ENCODE measurements at regions not wholly inside any gene's neighbourhood (a gene's known extent, or its start where the extent isn't known, plus 50 kb on each side); places are given as distances from the start of the nearest gene placed in this dataset.

DNA sequence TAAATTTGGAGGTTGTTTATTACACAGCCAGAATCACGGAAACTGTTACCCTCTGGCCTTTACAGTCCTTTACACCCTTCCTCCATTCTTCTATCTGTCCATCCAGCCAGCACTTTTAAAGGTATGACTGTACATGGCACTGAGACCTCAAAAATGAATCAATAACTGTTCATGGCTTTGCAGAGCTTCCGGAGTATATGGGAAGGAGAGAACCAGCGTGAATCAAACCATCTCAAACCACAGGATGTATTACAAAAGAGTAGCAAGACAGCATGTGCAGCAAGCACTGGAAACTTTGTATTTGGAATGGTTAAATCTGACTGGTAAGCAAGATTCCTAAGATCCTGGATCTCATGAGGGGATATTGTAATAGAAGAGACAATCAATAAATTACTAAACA is 228.5 kb upstream of the CASK start:
- DNase-seq = no peak

DNA sequence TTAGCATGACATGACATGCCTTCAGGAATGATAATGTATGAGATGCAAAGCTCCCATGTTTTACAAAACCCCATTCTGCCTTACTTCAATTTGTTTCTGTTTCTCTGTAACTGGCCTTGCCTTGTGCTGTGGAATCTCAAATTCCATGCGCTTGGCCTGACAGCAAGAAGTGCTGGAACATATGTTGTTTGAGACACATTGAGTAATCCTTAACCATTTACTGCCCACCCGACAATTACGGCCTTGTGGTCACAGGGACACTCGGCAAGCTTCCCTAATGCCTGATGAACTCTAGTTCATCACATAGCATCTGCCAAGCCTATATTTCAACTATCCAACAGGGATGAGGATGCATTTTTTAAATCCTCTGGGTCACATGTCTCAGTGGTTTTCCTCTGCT is 226.4 kb upstream of the CASK start:
- no peak for DNase-seq

DNA sequence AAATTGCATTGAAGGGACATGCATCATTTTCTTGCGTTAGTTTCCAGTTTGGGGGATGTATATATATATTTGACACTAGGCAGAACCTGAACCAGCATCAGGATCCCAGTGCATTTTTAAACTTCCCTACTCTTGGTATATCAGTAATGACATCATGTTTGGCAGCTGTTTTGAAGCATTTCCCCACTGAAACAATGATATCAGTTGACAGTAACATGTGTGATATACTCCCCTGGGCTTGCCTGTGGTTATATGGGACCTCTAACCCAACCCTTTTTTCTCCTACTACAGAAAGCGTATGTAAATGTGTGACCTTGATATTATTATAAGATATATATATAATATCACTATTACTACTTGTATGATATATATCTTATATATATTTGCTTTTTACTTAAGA is 225.9 kb upstream of the CASK start:
- DNase-seq = no peak

DNA sequence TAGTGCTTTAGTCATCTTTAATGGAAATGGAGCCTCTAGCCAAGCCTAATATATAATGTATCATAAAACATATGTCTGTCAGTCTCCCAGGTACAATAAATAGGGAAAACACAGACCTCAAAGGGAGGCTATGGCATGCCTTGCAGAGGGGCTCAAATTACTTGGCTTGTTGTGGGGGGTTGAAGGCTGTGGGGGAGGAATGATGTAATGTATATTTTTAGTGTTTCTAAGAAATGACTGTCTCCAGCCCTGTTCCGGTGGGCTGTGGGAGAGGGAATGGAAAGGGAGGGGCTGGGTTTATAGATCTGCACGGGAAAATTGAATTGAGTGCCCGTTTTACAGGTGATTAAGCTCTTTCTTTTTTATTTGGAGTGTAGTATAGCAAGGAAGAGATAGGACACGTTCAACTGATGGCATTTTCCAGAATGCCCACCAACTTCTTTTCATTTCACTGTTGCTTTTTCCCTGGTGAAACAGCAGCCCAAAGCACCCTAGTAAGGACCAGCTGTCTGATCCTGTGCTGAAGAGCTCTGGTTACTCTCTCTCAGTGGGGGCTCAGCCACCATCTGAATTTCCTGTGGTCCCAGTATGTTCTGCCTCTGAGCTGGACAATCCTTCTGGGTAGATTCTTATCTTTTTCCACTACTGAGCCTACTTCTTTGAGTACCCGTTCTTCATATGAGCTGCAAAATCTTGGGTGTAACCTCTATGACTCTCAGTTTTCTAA is 220.7 kb upstream of the CASK start:
- no peak for DNase-seq

DNA sequence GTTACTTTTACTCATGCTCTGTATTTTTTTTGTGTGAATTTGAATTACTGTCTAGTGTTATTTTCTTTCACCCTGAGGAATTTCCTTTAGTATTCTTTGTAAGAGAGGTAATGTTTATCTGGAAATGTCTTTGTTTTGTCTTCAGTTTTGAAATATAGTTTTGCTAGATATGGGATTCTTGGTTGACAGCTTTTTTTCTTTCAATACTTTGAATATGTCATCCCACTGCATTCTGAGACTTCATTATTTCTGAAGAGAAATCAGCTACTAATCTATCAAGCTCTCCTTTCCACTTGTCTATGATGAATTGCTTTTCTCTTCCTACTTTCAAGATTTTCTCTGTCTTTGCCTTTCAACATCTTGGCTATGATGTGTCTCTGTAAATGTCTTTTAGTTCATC is 217.0 kb upstream of the CASK start:
- DNase-seq = no peak

DNA sequence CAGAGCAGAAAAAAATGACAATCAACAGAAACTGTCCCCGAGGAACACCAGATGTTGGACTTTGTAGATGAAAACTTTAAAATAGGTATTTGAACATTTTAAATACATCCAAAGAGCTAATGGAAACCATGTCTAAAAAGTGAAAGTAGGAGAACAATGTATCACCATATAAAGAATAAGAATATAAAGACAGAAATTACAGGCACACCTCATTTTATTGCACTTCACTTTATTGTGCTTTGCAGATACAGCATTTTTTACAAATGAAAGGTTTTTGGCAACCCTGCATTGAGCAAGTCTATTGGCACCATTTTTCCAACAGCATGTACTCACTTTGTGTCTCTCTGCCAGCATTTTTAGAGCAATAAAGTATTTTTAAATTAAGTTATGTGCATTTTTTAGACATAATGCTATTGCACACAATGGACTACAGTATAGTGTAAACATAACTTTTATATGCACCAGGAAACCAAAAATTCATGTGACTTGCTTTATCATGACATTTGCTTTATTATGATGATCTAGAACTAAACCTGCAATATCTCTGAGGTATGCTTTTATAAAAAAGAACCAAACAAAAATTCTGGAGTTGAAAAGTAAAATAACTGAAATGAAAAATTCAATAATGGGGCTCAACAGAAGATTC is 212.4 kb upstream of the CASK start:
- no peak for DNase-seq

DNA sequence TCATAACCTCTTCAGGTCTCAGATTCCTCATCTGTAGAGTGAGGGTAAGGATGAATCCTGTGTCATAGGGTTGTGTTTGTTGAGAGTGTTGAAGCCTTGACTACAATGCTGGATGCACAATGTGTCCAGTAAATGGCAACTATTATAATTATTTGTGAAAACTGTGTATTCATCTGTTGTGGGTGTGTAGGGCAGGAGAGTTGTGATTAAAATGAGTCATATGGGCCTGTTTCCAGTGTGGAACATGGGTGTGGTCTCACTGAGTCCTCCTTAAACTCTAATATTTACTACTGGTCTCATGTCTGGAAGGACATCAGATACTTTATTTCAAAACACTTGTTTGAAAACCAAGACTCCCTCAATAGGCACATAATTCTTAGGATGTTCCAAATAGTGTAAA is 208.5 kb upstream of the CASK start:
- no peak for DNase-seq

DNA sequence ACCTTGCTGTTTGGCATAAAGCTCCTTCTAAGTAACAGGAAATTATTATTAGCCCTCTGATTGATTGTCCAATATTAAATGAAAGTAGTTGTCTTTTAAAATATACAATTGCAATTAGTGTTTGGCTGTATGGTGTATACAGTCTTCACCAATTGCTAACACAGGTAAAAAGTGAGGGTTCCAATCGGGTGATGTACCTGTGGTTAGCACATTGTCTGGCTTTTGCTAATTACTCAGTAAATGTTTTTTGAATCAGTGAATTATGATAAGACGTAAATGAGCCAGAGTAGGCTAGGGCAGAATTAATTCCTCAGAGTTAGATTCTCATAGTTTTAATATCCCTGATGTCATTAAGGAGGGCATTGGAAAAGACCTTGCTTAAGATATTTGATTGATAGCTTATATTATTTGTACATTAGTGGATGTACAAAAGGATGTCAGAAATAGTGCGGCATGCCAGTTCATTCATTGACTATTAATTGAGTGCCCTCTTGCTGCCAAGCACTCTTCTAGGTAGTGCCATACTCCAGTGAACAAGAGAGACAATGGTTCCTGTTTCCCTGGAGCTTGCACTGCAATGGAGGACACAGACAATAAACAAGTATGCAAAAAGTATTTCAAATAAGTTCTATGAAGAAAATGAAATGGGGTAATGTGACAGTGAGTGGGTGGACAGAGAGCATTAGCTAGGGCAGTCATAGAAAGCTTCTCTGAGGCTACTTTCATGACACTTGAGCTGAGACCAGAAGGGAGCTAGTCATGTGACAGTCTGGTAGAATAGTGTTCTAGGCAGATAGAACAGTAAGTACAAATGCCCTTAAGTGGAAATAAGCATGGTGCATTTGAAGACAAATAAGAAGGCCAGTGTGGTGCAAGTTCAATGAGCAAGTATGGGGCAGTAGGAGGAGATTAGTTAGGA is 205.9 kb upstream of the CASK start:
- no peak for DNase-seq

DNA sequence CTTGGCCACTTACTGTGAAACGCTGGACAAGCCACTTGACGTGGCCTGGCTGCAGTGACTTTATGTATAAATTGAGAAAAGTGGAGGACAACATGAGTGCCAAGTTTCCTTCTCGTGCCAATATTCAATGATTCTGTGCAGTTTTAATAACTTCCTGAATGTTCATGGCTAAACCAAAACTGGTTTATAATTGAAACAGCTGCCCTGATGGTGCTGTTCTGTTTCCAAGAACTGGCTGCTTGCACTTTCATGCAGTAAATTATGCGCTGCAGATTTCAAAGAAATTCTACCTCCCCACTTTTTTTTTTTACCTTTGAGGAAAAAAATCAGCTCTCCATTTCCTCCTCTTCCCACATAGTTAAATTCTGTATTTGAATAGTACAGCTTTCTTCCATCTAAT is 205.2 kb upstream of the CASK start:
- no peak for DNase-seq

DNA sequence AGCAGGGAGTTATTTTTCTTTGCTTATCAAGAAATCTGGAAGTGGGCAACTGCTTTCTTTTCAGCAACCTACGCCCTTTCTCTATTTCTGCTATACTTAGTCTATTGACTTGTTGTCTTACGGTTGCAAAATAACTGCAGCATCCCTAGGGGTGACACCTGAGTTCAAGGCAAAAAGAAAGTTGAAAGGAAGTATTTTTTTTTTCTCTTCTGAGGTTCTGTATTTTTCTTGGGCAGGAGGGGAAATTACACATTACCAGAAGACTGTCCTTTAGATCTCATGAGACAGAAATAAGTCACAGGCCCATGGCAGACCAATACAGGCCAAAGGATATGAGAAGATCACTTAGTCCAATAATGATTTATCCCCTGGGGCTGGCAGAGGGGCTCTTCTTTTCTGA is 204.7 kb upstream of the CASK start:
- no peak for DNase-seq

DNA sequence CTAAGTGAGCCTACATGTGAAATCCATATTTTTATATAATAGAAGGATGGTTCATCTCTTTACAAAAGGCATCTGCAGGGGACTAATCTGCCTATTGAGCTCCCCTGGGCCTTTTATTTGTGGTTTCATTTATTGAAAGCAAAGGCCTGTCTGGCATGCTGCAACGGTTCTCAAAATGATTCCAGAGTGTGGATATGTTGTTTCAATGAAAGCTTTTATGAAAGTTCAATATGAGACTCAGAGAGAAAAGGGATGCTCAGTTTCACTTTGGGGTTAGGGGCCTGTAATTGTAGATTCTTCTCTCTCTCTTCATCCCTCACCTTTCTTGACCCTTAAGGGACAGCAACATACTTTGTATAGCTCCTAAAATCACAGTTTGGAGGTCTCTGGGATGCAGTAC is 204.2 kb upstream of the CASK start:
- no peak for DNase-seq

DNA sequence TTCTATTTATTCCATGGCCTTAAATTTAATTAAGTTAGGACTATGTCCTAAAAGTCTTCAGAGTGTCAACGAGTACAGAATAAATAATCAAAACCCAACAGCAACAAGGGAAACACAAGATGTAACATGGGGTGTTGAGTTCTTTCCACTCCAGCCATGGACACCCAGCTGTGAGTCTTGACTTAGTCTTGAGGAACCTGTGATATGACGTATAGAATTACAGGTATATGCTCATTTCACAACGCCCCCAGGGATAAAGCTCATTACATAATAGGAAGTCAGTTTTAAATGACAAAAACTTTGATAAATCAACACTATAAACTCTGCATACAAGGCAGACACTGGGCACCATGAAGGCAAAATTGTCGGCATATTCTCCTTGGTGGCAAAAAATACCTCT is 200.0 kb upstream of the CASK start:
- no peak for DNase-seq

DNA sequence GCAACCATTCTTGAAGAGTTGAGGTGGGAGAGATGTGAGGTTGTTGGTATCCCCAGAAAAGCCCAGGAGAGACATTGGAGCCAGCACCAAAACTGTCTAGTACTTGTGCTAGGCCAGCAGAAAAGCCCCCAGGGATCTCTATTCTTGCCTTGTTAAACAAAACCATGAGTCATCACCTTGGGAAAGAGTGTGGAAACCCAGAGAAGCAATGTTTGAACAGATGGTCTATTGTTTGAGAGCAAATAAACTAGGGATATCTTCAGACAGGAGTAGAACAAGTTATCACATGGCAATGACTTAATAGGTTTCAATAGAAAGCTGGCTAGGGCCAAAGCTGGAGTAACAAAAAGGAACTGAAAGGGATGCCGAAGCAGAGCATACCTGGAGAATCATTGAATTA is 195.7 kb upstream of the CASK start:
- DNase-seq = no peak

DNA sequence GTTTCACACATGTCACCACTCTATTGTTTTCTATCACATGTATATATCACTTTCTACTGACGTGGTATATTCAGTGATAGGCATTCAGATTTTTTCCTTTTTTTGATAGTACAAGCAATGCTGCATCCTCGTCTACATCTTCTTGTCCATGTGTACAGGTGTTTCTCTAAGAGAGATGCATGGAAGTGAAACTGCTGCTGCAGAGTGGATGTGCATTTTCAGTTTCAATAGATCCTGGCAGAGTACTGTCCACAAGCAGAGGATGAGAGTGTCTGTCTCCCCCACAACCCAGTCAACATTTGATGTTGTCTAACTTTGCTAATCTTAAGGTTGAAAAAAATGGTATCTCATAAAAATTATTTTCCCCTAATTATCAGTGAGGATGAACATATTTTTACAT is 194.0 kb upstream of the CASK start:
- no peak for DNase-seq

DNA sequence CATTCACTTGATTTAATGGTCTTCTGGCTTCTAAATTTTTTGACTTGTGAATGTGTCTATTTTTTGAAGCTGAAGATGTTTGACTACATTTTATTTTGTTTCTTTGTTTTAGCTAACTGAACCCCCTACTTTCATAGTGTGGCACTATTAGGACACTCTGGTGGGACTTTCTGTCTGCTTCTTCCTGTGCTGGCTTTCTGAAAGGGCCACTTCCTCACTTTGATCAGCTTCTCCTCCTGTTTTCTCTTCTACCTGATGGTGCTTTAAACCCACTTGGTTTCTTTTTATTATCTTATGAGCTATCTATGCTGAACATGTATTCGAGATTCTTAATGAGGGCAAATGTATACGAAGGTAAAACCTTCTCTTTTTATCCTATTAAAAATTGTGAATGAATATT is 186.1 kb upstream of the CASK start:
- no peak for DNase-seq

DNA sequence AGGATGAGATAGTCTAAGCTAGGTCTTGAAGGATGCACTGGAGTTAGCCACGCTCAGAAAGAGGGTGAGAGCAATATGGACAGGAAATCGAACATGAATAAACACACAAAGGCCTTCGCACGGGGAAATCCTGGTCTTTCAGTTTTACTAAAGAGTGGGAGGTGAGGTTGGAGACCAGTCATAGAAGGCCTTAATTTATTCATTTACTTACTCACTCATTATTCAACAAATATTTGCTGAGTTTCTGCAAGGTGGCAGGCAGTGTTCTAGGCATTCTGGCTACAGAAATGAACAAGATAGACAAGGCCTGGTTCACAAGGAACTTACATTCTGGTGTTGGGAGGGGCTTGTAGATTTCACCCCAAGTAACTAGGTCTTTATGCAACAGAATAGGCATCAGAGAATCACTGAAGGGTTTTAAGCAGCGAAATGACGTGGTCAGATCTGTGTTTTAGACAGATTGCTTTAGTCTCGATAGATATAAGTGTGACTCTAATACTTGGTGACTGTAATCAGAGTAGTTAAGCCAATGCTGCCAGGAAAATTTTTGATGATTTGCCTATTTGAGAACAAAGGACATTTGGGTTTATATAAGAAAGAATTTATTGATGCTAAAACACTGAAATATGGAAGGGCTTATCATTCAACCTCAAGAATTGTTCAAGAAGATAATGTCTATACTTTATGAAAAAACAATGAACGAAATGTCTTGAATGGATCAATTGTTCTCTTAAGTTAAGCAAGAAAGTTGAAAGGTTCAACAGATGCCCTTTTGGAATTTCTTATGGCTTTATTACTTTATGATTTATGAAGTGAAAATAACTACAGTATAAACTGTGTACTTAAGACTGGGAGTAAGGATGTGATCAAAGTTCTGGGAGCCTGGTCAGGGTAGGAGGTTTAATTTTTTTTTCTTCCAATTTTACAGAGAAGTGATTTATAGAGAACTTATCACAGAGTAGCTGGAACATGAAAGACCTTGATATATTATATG is 184.4 kb upstream of the CASK start:
- DNase-seq = peak; percentile 27

DNA sequence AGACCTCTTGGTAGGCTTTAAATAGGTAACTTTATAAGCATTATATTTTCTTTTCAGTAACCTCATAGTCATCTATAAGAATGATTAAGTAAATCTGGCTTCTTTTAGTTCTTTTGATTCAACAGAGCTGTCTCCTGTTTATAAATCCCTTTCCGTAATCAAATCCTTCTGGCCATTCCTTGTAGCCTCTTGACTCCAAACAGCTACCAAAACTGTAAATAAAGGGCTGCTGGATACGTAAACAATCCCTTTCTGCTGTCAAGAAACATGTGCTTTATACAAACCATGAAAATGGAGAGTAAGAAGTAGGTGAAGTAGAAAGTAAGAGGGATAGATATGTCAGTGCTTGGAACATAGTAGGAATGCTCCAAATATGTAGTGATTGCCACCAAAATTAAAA is 183.2 kb upstream of the CASK start:
- no peak for DNase-seq

DNA sequence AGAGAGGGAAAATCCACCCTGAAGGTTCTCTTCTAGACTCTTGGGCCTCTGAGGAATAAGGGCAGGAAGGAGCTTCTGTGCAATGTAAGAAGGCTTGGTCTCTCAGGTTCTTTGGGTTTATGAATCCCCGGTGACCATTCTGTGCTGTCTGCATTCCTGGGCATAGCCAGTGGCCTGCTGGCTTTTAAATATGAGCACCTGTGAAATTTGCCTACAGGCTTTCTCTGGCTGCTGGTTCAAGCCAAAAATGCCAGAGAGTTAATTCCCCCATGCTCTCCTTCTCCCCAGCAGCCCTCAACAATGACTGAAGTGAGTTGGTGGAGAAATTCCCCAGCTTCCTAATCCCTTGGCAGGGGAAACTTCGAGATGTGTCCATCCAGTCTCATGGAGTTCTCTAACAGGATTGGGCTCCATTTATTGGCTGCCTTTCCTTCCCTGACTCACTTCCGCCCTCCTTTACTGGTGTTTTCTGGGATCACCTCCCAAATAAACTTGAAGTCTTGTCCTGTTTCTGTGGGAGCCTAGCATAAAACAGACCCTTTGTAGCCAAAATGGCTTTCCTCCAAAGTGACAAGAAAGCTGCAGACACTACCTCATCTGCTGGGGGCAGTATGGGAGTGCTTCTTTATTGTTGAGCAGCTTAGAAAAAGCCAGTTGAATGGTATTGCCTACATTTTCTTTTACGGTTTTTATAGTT is 179.4 kb upstream of the CASK start:
- no peak for DNase-seq

DNA sequence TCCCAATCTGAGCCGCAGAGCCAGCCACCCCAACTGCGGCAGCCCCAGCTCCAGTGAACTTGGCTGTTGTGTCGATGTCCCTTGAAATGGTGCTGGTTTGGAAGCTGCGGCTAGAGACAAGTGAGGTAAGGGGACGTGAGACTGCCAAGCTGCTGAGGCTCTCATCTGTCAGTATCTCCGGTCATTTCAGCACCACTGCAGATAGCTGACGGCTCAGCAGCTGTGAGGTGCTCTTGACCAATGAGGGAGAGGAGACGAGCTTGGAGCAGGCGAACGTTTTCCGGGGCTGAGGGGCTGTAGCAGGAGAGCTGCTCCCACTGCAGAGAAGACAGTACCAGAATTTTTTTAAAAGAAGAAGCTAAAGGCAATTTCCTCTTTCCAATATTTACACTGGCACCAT is 175.5 kb upstream of the CASK start:
- DNase-seq = no peak

DNA sequence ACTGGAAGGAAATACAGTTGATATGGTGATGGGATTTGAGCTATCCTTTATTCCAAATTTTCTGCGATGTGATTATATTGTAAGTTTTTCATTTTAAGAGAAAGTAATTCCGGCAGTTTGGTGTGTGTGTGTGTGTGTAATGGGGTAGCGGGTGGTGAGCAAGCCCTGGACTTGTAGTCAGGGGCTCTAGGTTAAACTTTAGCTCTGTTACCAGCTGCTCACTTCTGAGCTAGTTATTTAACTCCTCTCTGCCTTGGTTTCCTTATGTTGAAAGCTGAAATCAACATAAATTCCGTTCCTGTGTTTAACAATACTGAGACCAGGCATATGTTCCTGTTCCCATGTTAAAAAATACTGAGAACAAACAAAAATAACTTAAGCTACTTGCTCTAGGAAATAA is 174.1 kb upstream of the CASK start:
- no peak for DNase-seq

DNA sequence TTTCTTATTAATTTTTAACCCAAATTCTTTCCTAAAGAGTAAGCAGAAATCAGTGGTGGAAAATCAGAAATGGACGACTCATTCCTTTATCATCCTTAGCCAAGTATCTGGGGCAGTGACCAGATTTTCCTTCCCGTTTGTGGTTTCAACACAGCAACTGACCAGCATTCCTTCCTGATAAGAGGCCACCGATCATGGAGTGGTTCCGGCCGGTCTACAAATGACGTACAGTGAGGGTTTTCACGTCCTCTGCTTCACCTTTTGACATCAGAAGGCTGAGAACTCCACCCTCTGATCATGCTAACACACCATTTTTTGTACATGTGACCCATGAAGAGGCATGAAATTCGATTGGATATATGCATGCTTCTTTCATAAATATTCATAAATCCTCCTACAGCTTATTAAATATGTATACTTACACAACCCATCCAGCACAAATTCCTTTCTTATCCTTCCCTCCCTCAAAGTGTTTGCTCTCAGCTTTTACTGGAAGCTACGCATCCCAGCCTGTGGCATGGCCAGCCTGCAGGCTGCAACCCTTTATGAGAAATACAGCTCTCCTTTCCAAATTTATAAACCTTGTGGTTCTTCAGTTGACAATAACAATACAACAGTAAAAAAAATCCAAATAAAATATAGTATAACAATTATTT is 173.0 kb upstream of the CASK start:
- no peak for DNase-seq

DNA sequence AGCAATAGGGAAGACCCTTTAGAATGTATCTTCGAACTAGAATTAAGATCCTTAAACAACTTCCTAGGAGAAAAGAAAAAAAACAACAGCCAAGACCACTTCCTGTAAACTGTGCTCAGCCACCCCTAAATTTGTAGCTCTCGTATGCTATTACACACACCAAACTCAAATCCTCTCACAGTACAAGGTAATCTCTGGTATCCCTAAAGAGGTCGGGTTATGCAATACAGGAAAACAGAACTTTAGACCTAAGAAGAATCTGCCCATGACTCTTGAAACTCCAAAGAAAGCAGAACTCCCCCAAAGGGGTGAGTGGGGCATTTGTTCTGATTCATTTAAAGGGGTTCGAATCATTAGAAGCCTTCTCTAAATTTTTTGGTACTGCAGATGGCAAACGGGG is 170.9 kb upstream of the CASK start:
- no peak for DNase-seq

Data from stimulated activated CD4-positive, alpha-beta T cell treated with anti-CD3 and anti-CD28 coated beads, Interleukin-15, amount 100 ng/mL, for 24 hours (primary cell).